GM19328 (cell line): ENCODE measurements at regions not wholly inside any gene's neighbourhood (a gene's known extent, or its start where the extent isn't known, plus 50 kb on each side); places are given as distances from the start of the nearest gene placed in this dataset.

ENCODE experiments used
- ATAC-seq: cut with Tn5 transposase; IDR thresholded peaks from one replicate; pipeline ENCODE4 v1.9.1; 2021; ENCODE audit warnings: mild to moderate bottlenecking, moderate library complexity; ENCODE audit not compliant: unreplicated experiment

GRCh38 chr1:181863736-181864135 lies 197.8 kb downstream of the ZNF648 start:
- no peak for ATAC-seq

- no peak for ATAC-seq
Measured at GRCh38 chr1:181863006-181863405, 198.5 kb downstream of the ZNF648 start.

GRCh38 chr1:181858135-181858534 lies 203.4 kb downstream of the ZNF648 start:
- ATAC-seq: no peak
